ENCODE measurements at regions not wholly inside any gene's neighbourhood (a gene's known extent, or its start where the extent isn't known, plus 50 kb on each side); places are given as distances from the start of the nearest gene placed in this dataset.

- Histone ChIP-seq H3K4me2 (ENCODE audit: unreplicated experiment) (no peak overlapping the region), H4K20me1 (ENCODE audit: insufficient read depth) (no peaks in the 10 kb centered on the region), H3F3A (ENCODE audit: insufficient read depth) (0 out of 2 replicates have a peak, but pooled peaks cover 5% of the 10 kb centered on the region), H3K27me3 (replicated peaks; ENCODE audit: insufficient read depth) (no peaks in the 10 kb centered on the region), H3K9ac (no peak overlapping the region), H2AFZ (no peak overlapping the region), H3K36me3 (ENCODE audit: low read depth) (no peaks in the 10 kb centered on the region), H3K27ac (no peak overlapping the region), H3K4me1 (ENCODE audit: insufficient read depth) (no peaks in the 10 kb centered on the region), H3K4me3 (no peak overlapping the region), H3K9me3 (ENCODE audit: low read depth) (no peaks in the 10 kb centered on the region), H3K9me2 (ENCODE audit: insufficient read depth) (no peaks in the 10 kb centered on the region), H3K79me2 (ENCODE audit: insufficient read depth) (no peaks in the 10 kb centered on the region)
- 96 to 99% methylated on average over 4 of the region's 4 CpGs for WGBS, 2 experiments (ENCODE audit: low coverage in 1 of 2, low lambda C conversion rate in 2 of 2, missing lambda C conversion rate in 2 of 2)
- in situ Hi-C loops (cut with MboI) = no loop called here
- no peak for DNase-seq
- TF ChIP-seq EZH2 (IDR thresholded peaks at IDR 0.05; ENCODE audit: insufficient read depth, poor library complexity, severe bottlenecking) (no peak), EZH2phosphoT487 (IDR thresholded peaks at IDR 0.05; ENCODE audit: insufficient read depth, low read depth) (no peak)
Observed at GRCh38 chr2:198327526-198327925, 523.1 kb downstream of the PLCL1 start.

- Histone ChIP-seq H3F3A (ENCODE audit: insufficient read depth) (0 out of 2 replicates have a peak, but pooled peaks cover 5% of the 10 kb centered on the region), H3K27ac (no peak overlapping the region), H3K9me2 (ENCODE audit: insufficient read depth) (no peaks in the 10 kb centered on the region), H2AFZ (no peak overlapping the region), H3K4me1 (ENCODE audit: insufficient read depth) (no peaks in the 10 kb centered on the region), H4K20me1 (ENCODE audit: insufficient read depth) (no peaks in the 10 kb centered on the region), H3K79me2 (ENCODE audit: insufficient read depth) (no peaks in the 10 kb centered on the region), H3K9me3 (ENCODE audit: low read depth) (no peaks in the 10 kb centered on the region), H3K4me2 (ENCODE audit: unreplicated experiment) (no peak overlapping the region), H3K4me3 (no peak overlapping the region), H3K27me3 (replicated peaks; ENCODE audit: insufficient read depth) (no peaks in the 10 kb centered on the region), H3K9ac (no peak overlapping the region), H3K36me3 (ENCODE audit: low read depth) (no peaks in the 10 kb centered on the region)
- DNase-seq = peak; percentile 34
- WGBS, 2 experiments (ENCODE audit: low coverage in 1 of 2, low lambda C conversion rate in 2 of 2, missing lambda C conversion rate in 2 of 2) = 14 to 30% methylated on average over 1 of the region's 1 CpG
- TF ChIP-seq EZH2phosphoT487 (IDR thresholded peaks at IDR 0.05; ENCODE audit: insufficient read depth, low read depth) (no peak), EZH2 (IDR thresholded peaks at IDR 0.05; ENCODE audit: insufficient read depth, poor library complexity, severe bottlenecking) (no peak)
- in situ Hi-C loops (cut with MboI) = no loop called here
Observed at GRCh38 chr2:198326431-198326830, 522.0 kb downstream of the PLCL1 start.

GRCh38 chr2:198325359-198325758, 521.0 kb downstream of the PLCL1 start:
- no peaks in the 10 kb centered on the region for H3K36me3 ChIP-seq (ENCODE audit: low read depth)
- H3K4me2 ChIP-seq (ENCODE audit: unreplicated experiment) = no peak overlapping the region
- in situ Hi-C loops (cut with MboI) = no loop called here
- no peaks in the 10 kb centered on the region for H3K9me3 ChIP-seq (ENCODE audit: low read depth)
- no peak for TF ChIP-seq EZH2 (IDR thresholded peaks at IDR 0.05; ENCODE audit: insufficient read depth, poor library complexity, severe bottlenecking)
- TF ChIP-seq EZH2phosphoT487 (IDR thresholded peaks at IDR 0.05; ENCODE audit: insufficient read depth, low read depth) = no peak
- H3K27me3 ChIP-seq (replicated peaks; ENCODE audit: insufficient read depth) = no peaks in the 10 kb centered on the region
- no peak overlapping the region for H3K4me3 ChIP-seq
- no peaks in the 10 kb centered on the region for H3K9me2 ChIP-seq (ENCODE audit: insufficient read depth)
- no peaks in the 10 kb centered on the region for H3K4me1 ChIP-seq (ENCODE audit: insufficient read depth)
- H4K20me1 ChIP-seq (ENCODE audit: insufficient read depth) = no peaks in the 10 kb centered on the region
- H3K9ac ChIP-seq = no peak overlapping the region
- no peaks in the 10 kb centered on the region for H3K79me2 ChIP-seq (ENCODE audit: insufficient read depth)
- no peak overlapping the region for H3K27ac ChIP-seq
- H2AFZ ChIP-seq = no peak overlapping the region
- no peak for DNase-seq
- 96 to 97% methylated on average over 2 of the region's 2 CpGs for WGBS, 2 experiments (ENCODE audit: low coverage in 1 of 2, low lambda C conversion rate in 2 of 2, missing lambda C conversion rate in 2 of 2)
- 0 out of 2 replicates have a peak, but pooled peaks cover 5% of the 10 kb centered on the region for H3F3A ChIP-seq (ENCODE audit: insufficient read depth)

- Histone ChIP-seq H3K36me3 (ENCODE audit: low read depth) (no peaks in the 10 kb centered on the region), H3K9me3 (ENCODE audit: low read depth) (no peaks in the 10 kb centered on the region), H3K4me1 (ENCODE audit: insufficient read depth) (no peaks in the 10 kb centered on the region), H3K4me2 (ENCODE audit: unreplicated experiment) (no peak overlapping the region), H3K79me2 (ENCODE audit: insufficient read depth) (no peaks in the 10 kb centered on the region), H2AFZ (no peak overlapping the region), H3K9me2 (ENCODE audit: insufficient read depth) (no peaks in the 10 kb centered on the region), H3F3A (ENCODE audit: insufficient read depth) (0 out of 2 replicates have a peak, but pooled peaks cover 5% of the 10 kb centered on the region), H3K9ac (no peak overlapping the region), H3K27me3 (replicated peaks; ENCODE audit: insufficient read depth) (no peaks in the 10 kb centered on the region), H3K4me3 (no peak overlapping the region), H3K27ac (no peak overlapping the region), H4K20me1 (ENCODE audit: insufficient read depth) (no peaks in the 10 kb centered on the region)
- in situ Hi-C loops (cut with MboI) = loop anchor here (25.0 kb wide), 1 partner anchor 1413 kb away; no protein-coding TSS in a partner anchor
- TF ChIP-seq EZH2 (IDR thresholded peaks at IDR 0.05; ENCODE audit: insufficient read depth, poor library complexity, severe bottlenecking) (no peak), EZH2phosphoT487 (IDR thresholded peaks at IDR 0.05; ENCODE audit: insufficient read depth, low read depth) (no peak)
- DNase-seq = no peak
- WGBS, 2 experiments (ENCODE audit: low coverage in 1 of 2, low lambda C conversion rate in 2 of 2, missing lambda C conversion rate in 2 of 2) = 74 to 81% methylated on average over 4 of the region's 4 CpGs
Observed at GRCh38 chr2:198324071-198324470, 519.7 kb downstream of the PLCL1 start.

GRCh38 chr2:198322275-198322674, 517.9 kb downstream of the PLCL1 start:
- Histone ChIP-seq H3K9me3 (ENCODE audit: low read depth) (no peaks in the 10 kb centered on the region), H3K27me3 (replicated peaks; ENCODE audit: insufficient read depth) (no peaks in the 10 kb centered on the region), H3K27ac (no peak overlapping the region), H3K9ac (no peak overlapping the region), H3K9me2 (ENCODE audit: insufficient read depth) (no peaks in the 10 kb centered on the region), H3K4me2 (ENCODE audit: unreplicated experiment) (no peak overlapping the region), H4K20me1 (ENCODE audit: insufficient read depth) (no peaks in the 10 kb centered on the region), H3F3A (ENCODE audit: insufficient read depth) (0 out of 2 replicates have a peak, but pooled peaks cover 5% of the 10 kb centered on the region), H3K36me3 (ENCODE audit: low read depth) (no peaks in the 10 kb centered on the region), H3K4me1 (ENCODE audit: insufficient read depth) (no peaks in the 10 kb centered on the region), H3K4me3 (no peak overlapping the region), H2AFZ (no peak overlapping the region), H3K79me2 (ENCODE audit: insufficient read depth) (no peaks in the 10 kb centered on the region)
- DNase-seq = no peak
- WGBS, 2 experiments (ENCODE audit: low coverage in 1 of 2, low lambda C conversion rate in 2 of 2, missing lambda C conversion rate in 2 of 2) = 93 to 98% methylated on average over 8 of the region's 8 CpGs
- in situ Hi-C loops (cut with MboI) = loop anchor here (25.0 kb wide), 1 partner anchor 1415 kb away; no protein-coding TSS in a partner anchor
- TF ChIP-seq EZH2phosphoT487 (IDR thresholded peaks at IDR 0.05; ENCODE audit: insufficient read depth, low read depth) = no peak
- no peak for TF ChIP-seq EZH2 (IDR thresholded peaks at IDR 0.05; ENCODE audit: insufficient read depth, poor library complexity, severe bottlenecking)
